PC-9 (cell line): ENCODE measurements at regions not wholly inside any gene's neighbourhood (a gene's known extent, or its start where the extent isn't known, plus 50 kb on each side); places are given as distances from the start of the nearest gene placed in this dataset.

Source experiments
- BruUV-seq: library from RNA; stranded (reverse); fragments of 400-500 nt; replicated peaks from 2 replicates; lab custom pipeline; 2021; lab: Mats Ljungman, UMichigan
- CTCF ChIA-PET: fragments of 300-600 bp; sonication (Branson Sonifier 250); formaldehyde crosslinking; loops from one replicate; lab custom pipeline; 2022; ENCODE audit warnings: antibody characterized with exemption; lab: Charles Lee
- POLR2A ChIA-PET: fragments of 300-600 bp; sonication (Branson Sonifier 250); formaldehyde crosslinking; loops from one replicate; lab custom pipeline; 2022; ENCODE audit warnings: antibody characterized with exemption; ENCODE audit not compliant: unreplicated experiment; lab: Charles Lee
- DNase-seq, 2 experiments: peaks; one replicate each; pipeline versions ENCODE4 v3.0.0 to v3.0.0-alpha.2; 2015 to 2022; ENCODE audit warnings: mixed read lengths in 1 of 2
- H2AFZ ChIP-seq: fragments of 200-600 bp; sonication (generic); 2 replicates; pipeline ENCODE4 v1.8.1; 2017; ENCODE audit warnings: antibody characterized with exemption
- H3F3A ChIP-seq: fragments of 200-600 bp; sonication (generic); 2 replicates; pipeline ENCODE4 v1.8.1; 2017; ENCODE audit warnings: antibody characterized with exemption, mild to moderate bottlenecking, low read depth; ENCODE audit not compliant: insufficient read depth
- H3K27ac ChIP-seq: fragments of 200-600 bp; sonication (generic); 2 replicates; pipeline ENCODE4 v1.6.1; 2016; ENCODE audit warnings: mixed run types
- H3K27me3 ChIP-seq: fragments of 200-600 bp; sonication (generic); 2 replicates; pipeline ENCODE4 v1.6.1; 2016; ENCODE audit warnings: low read depth, mixed run types; ENCODE audit not compliant: insufficient read depth
- H3K36me3 ChIP-seq: fragments of 200-600 bp; sonication (generic); 2 replicates; pipeline ENCODE4 v1.6.1; 2016; ENCODE audit warnings: low read depth, mixed run types
- H3K4me1 ChIP-seq: fragments of 200-600 bp; sonication (generic); replicated peaks from 2 replicates; pipeline ENCODE4 v1.6.1; 2016; ENCODE audit warnings: mixed run types; ENCODE audit not compliant: insufficient read depth
- H3K4me2 ChIP-seq: fragments of 200-600 bp; sonication (generic); 2 replicates; pipeline ENCODE4 v1.6.1; 2017; ENCODE audit warnings: mixed run types
- H3K4me3 ChIP-seq: fragments of 200-600 bp; sonication (generic); 2 replicates; pipeline ENCODE4 v1.6.1; 2016; ENCODE audit warnings: mixed run types
- H3K79me2 ChIP-seq: fragments of 200-600 bp; sonication (generic); 2 replicates; pipeline ENCODE4 v1.6.1; 2017; ENCODE audit warnings: low read depth, mixed run types
- H3K9me2 ChIP-seq: fragments of 200-600 bp; sonication (generic); 2 replicates; pipeline ENCODE4 v1.8.1; 2017; ENCODE audit warnings: mild to moderate bottlenecking; ENCODE audit not compliant: insufficient read depth
- H3K9me3 ChIP-seq: fragments of 200-600 bp; sonication (generic); 2 replicates; pipeline ENCODE4 v1.8.1; 2016; ENCODE audit warnings: low read depth; ENCODE audit not compliant: insufficient read depth
- H4K20me1 ChIP-seq: fragments of 200-600 bp; sonication (generic); 2 replicates; pipeline ENCODE4 v1.8.1; 2017; ENCODE audit not compliant: insufficient read depth
- CTCF ChIP-seq: fragments of 200-600 bp; sonication (generic); conservative IDR thresholded peaks from 2 replicates; pipeline ENCODE4 v1.6.1; 2017; ENCODE audit warnings: mixed run types, antibody characterized with exemption, mild to moderate bottlenecking, moderate library complexity
- EZH2 ChIP-seq: fragments of 200-600 bp; sonication (generic); IDR thresholded peaks from 2 replicates; pipeline ENCODE4 v1.8.0; 2017; ENCODE audit warnings: antibody characterized with exemption, low read depth
- intact Hi-C: fragments of 100-400 bp; cut with micrococcal nuclease; formaldehyde crosslinking; loops from one replicate; pipeline ENCODE4 v1.10.0; 2022; ENCODE audit not compliant: unreplicated experiment

DNA sequence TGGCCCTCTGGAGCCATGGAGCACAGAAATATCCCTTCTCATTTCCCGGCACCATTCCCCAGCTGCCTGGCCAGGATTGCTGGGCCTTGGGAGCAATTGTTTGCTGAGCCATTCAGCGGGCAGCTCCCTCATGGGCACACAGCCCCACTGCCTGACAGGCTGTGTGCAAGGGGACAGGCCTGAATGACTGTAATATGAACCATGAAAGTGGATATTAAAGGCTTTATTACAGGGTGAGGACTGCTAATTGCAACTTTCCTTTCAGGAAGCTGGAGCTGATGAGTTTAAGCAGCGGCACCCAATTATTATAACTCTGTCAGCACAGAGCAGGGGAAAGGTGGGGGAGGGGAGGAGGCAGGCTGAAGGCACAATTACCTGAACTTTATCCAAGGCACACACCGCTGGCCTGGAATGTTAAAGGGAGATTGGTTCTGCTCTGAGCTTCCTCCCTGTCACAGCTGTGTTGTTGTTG, 159.8 kb upstream of the SDK2 start:
- no peaks in the 10 kb centered on the region for H3K9me3 ChIP-seq
- no peak overlapping the region for H3K4me3 ChIP-seq
- peaks cover 39% of the 10 kb centered on the region for H3K27me3 ChIP-seq
- no peaks in the 10 kb centered on the region for H3K36me3 ChIP-seq
- BruUV-seq: no TSS peak
- no peaks in the 10 kb centered on the region for H3F3A ChIP-seq
- no peaks in the 10 kb centered on the region for H3K79me2 ChIP-seq
- ChIA-PET CTCF (no interaction called here), POLR2A (no interaction called here)
- H2AFZ ChIP-seq: no peak overlapping the region
- DNase-seq: no peak
- no peak overlapping the region for H3K27ac ChIP-seq
- no peaks in the 10 kb centered on the region for H3K4me1 ChIP-seq
- no peaks in the 10 kb centered on the region for H4K20me1 ChIP-seq
- intact Hi-C loops: no loop called here
- H3K4me2 ChIP-seq: no peak overlapping the region
- H3K9me2 ChIP-seq: no peaks in the 10 kb centered on the region
- TF ChIP-seq CTCF: no peak
- no peak for TF ChIP-seq EZH2

- no peaks in the 10 kb centered on the region for H3K9me2 ChIP-seq
- ChIA-PET POLR2A (no interaction called here), CTCF (no interaction called here)
- no peak overlapping the region for H3K4me2 ChIP-seq
- no peaks in the 10 kb centered on the region for H3K79me2 ChIP-seq
- H2AFZ ChIP-seq: no peak overlapping the region
- no peak overlapping the region for H3K4me3 ChIP-seq
- no peaks in the 10 kb centered on the region for H3K9me3 ChIP-seq
- no peak overlapping the region for H3K27ac ChIP-seq
- intact Hi-C loops: no loop called here
- no peak for TF ChIP-seq EZH2
- no peak for TF ChIP-seq CTCF
- H3K27me3 ChIP-seq: peaks cover 23% of the 10 kb centered on the region; the same call in 1 of the 2 replicates
- H3K4me1 ChIP-seq: no peaks in the 10 kb centered on the region
- no peaks in the 10 kb centered on the region for H3F3A ChIP-seq
- H3K36me3 ChIP-seq: no peaks in the 10 kb centered on the region
- H4K20me1 ChIP-seq: no peaks in the 10 kb centered on the region
- no TSS peak for BruUV-seq
- no peak for DNase-seq
Observed at GRCh38 chr17:73806768-73807167, 162.5 kb upstream of the SDK2 start.

DNA sequence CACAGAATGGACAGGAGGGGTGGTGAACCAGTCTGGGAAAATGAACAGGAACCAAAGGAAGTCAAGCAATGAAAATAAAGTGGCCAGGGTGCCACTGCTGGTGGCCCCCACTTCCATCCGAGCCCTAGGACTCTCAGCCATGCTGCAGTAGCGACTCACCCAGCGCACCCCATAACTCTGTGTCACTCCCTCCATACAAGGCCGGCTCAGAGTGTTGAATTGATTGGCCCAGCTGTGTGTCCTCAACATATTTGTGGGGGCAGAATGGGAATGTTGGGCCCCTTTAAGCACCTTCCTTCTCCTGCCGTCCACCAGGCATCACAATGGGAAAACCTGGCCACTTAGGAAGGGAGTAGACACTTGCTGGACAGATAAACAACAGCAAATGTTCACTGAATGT, 169.0 kb upstream of the SDK2 start:
- H3K4me1 ChIP-seq: no peaks in the 10 kb centered on the region
- H3K27me3 ChIP-seq: peaks cover 66% of the 10 kb centered on the region
- no peak overlapping the region for H2AFZ ChIP-seq
- H3K27ac ChIP-seq: no peak overlapping the region
- H4K20me1 ChIP-seq: no peaks in the 10 kb centered on the region
- H3K9me3 ChIP-seq: no peaks in the 10 kb centered on the region
- DNase-seq: no peak
- TF ChIP-seq CTCF (no peak), EZH2 (no peak)
- no peaks in the 10 kb centered on the region for H3F3A ChIP-seq
- H3K36me3 ChIP-seq: no peaks in the 10 kb centered on the region
- H3K9me2 ChIP-seq: no peaks in the 10 kb centered on the region
- no peak overlapping the region for H3K4me2 ChIP-seq
- CTCF ChIA-PET: no interaction called here
- BruUV-seq: no TSS peak
- intact Hi-C loops: no loop called here
- no peaks in the 10 kb centered on the region for H3K79me2 ChIP-seq
- POLR2A ChIA-PET: no interaction called here
- no peak overlapping the region for H3K4me3 ChIP-seq
